B cell (primary cell): ENCODE measurements at regions not wholly inside any gene's neighbourhood (a gene's known extent, or its start where the extent isn't known, plus 50 kb on each side); places are given as distances from the start of the nearest gene placed in this dataset.

Source experiments
- ATAC-seq: fragments of 200-7000 bp; cut with Tn5 transposase; one replicate; pipeline ENCODE4 v1.10.0; 2021; ENCODE audit warnings: low read depth, mild to moderate bottlenecking, moderate number of reproducible peaks, moderate library complexity
- CTCF ChIA-PET: fragments of 350-600 bp; sonication (Branson Sonifier 250); formaldehyde crosslinking; loops from one replicate; lab custom pipeline; 2021; ENCODE audit warnings: antibody characterized with exemption, inconsistent platforms; lab: Charles Lee
- POLR2A ChIA-PET: fragments of 350-600 bp; sonication (Branson Sonifier 250); formaldehyde crosslinking; loops from one replicate; lab custom pipeline; 2021; ENCODE audit warnings: antibody characterized with exemption; lab: Charles Lee
- DNase-seq: peaks from one replicate; pipeline ENCODE4 v3.0.0; 2013
- H2AFZ ChIP-seq: 2 replicates; pipeline ENCODE4 v1.6.1; 2012; ENCODE audit warnings: mild to moderate bottlenecking, low read depth, low read length; ENCODE audit not compliant: insufficient read depth, poor library complexity, severe bottlenecking
- H3K27ac ChIP-seq, 2 donors: 1 replicate in 1 of 2; 2 replicates in 1 of 2; pipeline ENCODE4 v1.5.1; 2012 to 2013; ENCODE audit warnings: low read length in 2 of 2, mild to moderate bottlenecking in 2 of 2, moderate library complexity in 1 of 2
- H3K27me3 ChIP-seq, 4 experiments: fragments of 200-600 bp in 1 of 4; sonication (generic) in 1 of 4; replicated peaks in 1 of 4; 1 replicate in 2 of 4; 2 replicates in 2 of 4; pipeline versions ENCODE4 v1.6.1 to v1.7.0; 2013 to 2016; ENCODE audit warnings: low read length in 3 of 4, mild to moderate bottlenecking in 2 of 4, mixed read lengths in 1 of 4, moderate library complexity in 1 of 4; ENCODE audit not compliant: insufficient read depth in 4 of 4, control insufficient read depth in 3 of 4; ENCODE audit errors: control extremely low read depth in 1 of 4
- H3K36me3 ChIP-seq, 2 experiments: replicated peaks in 1 of 2; 1 replicate in 1 of 2; 2 replicates in 1 of 2; pipeline versions ENCODE4 v1.6.1 to v1.7.1; 2013; ENCODE audit warnings: low read length in 1 of 2; ENCODE audit not compliant: insufficient read depth in 2 of 2, control insufficient read depth in 1 of 2; ENCODE audit errors: control extremely low read depth in 1 of 2, extremely low read depth in 1 of 2
- H3K4me1 ChIP-seq, 2 donors: fragments of 200-600 bp in 1 of 2; sonication (generic) in 1 of 2; 1 replicate in 1 of 2; 2 replicates in 1 of 2; pipeline versions ENCODE4 v1.5.1 to v1.6.1; 2013 to 2017; ENCODE audit warnings: low read length in 2 of 2; ENCODE audit not compliant: control insufficient read depth in 2 of 2, insufficient read depth in 2 of 2
- H3K4me2 ChIP-seq: replicated peaks from 2 replicates; pipeline ENCODE3; 2012; ENCODE audit warnings: mild to moderate bottlenecking, low read depth, low read length; ENCODE audit not compliant: poor library complexity, severe bottlenecking
- H3K4me3 ChIP-seq, 5 experiments: fragments of 200-600 bp in 1 of 5; sonication (generic) in 1 of 5; 1 replicate in 3 of 5; 2 replicates in 2 of 5; pipeline versions ENCODE4 v1.5.1 to v1.7.0; 2011 to 2016; ENCODE audit warnings: low read length in 4 of 5, mild to moderate bottlenecking in 4 of 5, low read depth in 2 of 5, control low read depth in 1 of 5, moderate library complexity in 1 of 5; ENCODE audit not compliant: insufficient read depth in 1 of 5; ENCODE audit errors: control extremely low read depth in 1 of 5, extremely low read depth in 1 of 5
- H3K79me2 ChIP-seq: fragments of 200-600 bp; sonication (generic); one replicate; pipeline ENCODE4 v1.6.0; 2016; ENCODE audit warnings: low read length; ENCODE audit not compliant: control insufficient read depth, insufficient read depth
- H3K9ac ChIP-seq: fragments of 200-600 bp; sonication (generic); 2 replicates; pipeline ENCODE4 v1.6.1; 2017; ENCODE audit warnings: mild to moderate bottlenecking, low read length, moderate library complexity
- H3K9me3 ChIP-seq, 3 donors: one replicate each; pipeline versions ENCODE4 v1.6.1 to v1.7.1; 2013; ENCODE audit warnings: low read length in 2 of 3; ENCODE audit not compliant: control insufficient read depth in 2 of 3, insufficient read depth in 1 of 3; ENCODE audit errors: control extremely low read depth in 1 of 3
- H4K20me1 ChIP-seq: 2 replicates; pipeline ENCODE4 v1.6.0; 2012; ENCODE audit warnings: mild to moderate bottlenecking, low read length; ENCODE audit not compliant: insufficient read depth, control insufficient read depth, poor library complexity, severe bottlenecking
- H3K27ac Mint-ChIP-seq: one replicate; pipeline ENCODE4 v1.8.0; 2021; ENCODE audit warnings: mixed read lengths
- H3K27me3 Mint-ChIP-seq: one replicate; pipeline ENCODE4 v1.8.0; 2021; ENCODE audit warnings: mixed read lengths
- H3K4me1 Mint-ChIP-seq: one replicate; pipeline ENCODE4 v1.8.0; 2021; ENCODE audit warnings: mixed read lengths
- H3K4me3 Mint-ChIP-seq: one replicate; pipeline ENCODE4 v1.8.0; 2021; ENCODE audit warnings: mixed read lengths
- H3K9me3 Mint-ChIP-seq: one replicate; pipeline ENCODE4 v1.8.0; 2022; ENCODE audit warnings: mixed read lengths; ENCODE audit not compliant: insufficient read depth
- CTCF ChIP-seq: fragments of 200-600 bp; IDR thresholded peaks from one replicate; pipeline ENCODE4 v1.8.0; 2022; ENCODE audit warnings: antibody characterized with exemption, mild to moderate bottlenecking
- EZH2 ChIP-seq: IDR thresholded peaks from 2 replicates; pipeline ENCODE4 v1.6.1; 2012; ENCODE audit warnings: borderline replicate concordance, low read depth, mild to moderate bottlenecking, moderate library complexity, low read length; ENCODE audit not compliant: insufficient read depth, poor library complexity, severe bottlenecking
- WGBS: methylation state at CpG from one replicate; pipeline ENCODE4 v1.1.5; 2013; ENCODE audit warnings: missing lambda C conversion rate; ENCODE audit not compliant: insufficient coverage; 5-methylcytosine and 5-hydroxymethylcytosine counted together
- intact Hi-C: fragments of 100-400 bp; cut with micrococcal nuclease; formaldehyde crosslinking; loops from one replicate; pipeline ENCODE4 v1.10.0; 2022

- no peak overlapping the region for H3K27ac Mint-ChIP-seq
- POLR2A ChIA-PET: no interaction called here
- DNase-seq (no peak), ATAC-seq (no peak)
- Histone ChIP-seq H3K9me3 (peaks cover 0 to under 1% (median 0%) of the 10 kb centered on the region in 3 donors), H3K9ac (no peak overlapping the region), H2AFZ (no peak overlapping the region), H3K27me3 (no peaks in the 10 kb centered on the region), H3K27ac (no peak overlapping the region), H3K4me2 (no peak overlapping the region), H3K4me1 (no peaks in the 10 kb centered on the region), H3K36me3 (no peaks in the 10 kb centered on the region), H3K79me2 (no peaks in the 10 kb centered on the region), H4K20me1 (no peaks in the 10 kb centered on the region), H3K4me3 (no peak overlapping the region)
- no peaks in the 10 kb centered on the region for H3K27me3 Mint-ChIP-seq
- TF ChIP-seq CTCF (no peak), EZH2 (no peak)
- no peak overlapping the region for H3K4me3 Mint-ChIP-seq
- CTCF ChIA-PET: interaction anchor here (0.9 kb wide), 1 partner anchor 15 kb away, joined by 4 read pairs; no protein-coding TSS in a partner anchor
- WGBS: 100% methylated on average over 1 of the region's 1 CpG
- no peaks in the 10 kb centered on the region for H3K9me3 Mint-ChIP-seq
- intact Hi-C loops: no loop called here
- H3K4me1 Mint-ChIP-seq: no peaks in the 10 kb centered on the region
Observed at GRCh38 chr12:92276276-92276675, 130.6 kb upstream of the BTG1 start.

- ATAC-seq: no peak
- ChIA-PET CTCF (interaction anchor here (0.9 kb wide), 1 partner anchor 15 kb away, joined by 4 read pairs; no protein-coding TSS in a partner anchor), POLR2A (no interaction called here)
- TF ChIP-seq EZH2 (no peak), CTCF (no peak)
- no peak overlapping the region for H3K4me3 Mint-ChIP-seq
- Histone ChIP-seq H3K4me2 (no peak overlapping the region), H3K9ac (no peak overlapping the region), H4K20me1 (no peaks in the 10 kb centered on the region), H3K9me3 (peaks cover 0 to 1% (median 0%) of the 10 kb centered on the region in 3 donors), H2AFZ (no peak overlapping the region), H3K36me3 (no peaks in the 10 kb centered on the region), H3K4me3 (no peak overlapping the region), H3K27me3 (no peaks in the 10 kb centered on the region), H3K27ac (no peak overlapping the region), H3K79me2 (no peaks in the 10 kb centered on the region), H3K4me1 (no peaks in the 10 kb centered on the region)
- H3K27me3 Mint-ChIP-seq: no peaks in the 10 kb centered on the region
- H3K4me1 Mint-ChIP-seq: no peaks in the 10 kb centered on the region
- intact Hi-C loops: no loop called here
- DNase-seq: no peak
- 50% methylated on average over 2 of the region's 7 CpGs for WGBS
- no peak overlapping the region for H3K27ac Mint-ChIP-seq
- H3K9me3 Mint-ChIP-seq: no peaks in the 10 kb centered on the region
Observed at GRCh38 chr12:92275443-92276154, 130.0 kb upstream of the BTG1 start.
